Colonic mucosa (tissue), 4 donors: ENCODE measurements at regions not wholly inside any gene's neighbourhood (a gene's known extent, or its start where the extent isn't known, plus 50 kb on each side); places are given as distances from the start of the nearest gene placed in this dataset.

Experiments used
- DNase-seq: peaks from one replicate; pipeline ENCODE4 v3.0.0-alpha.2; 2020
- H3K27ac ChIP-seq: fragments of 200-600 bp; one replicate; pipeline ENCODE4 v1.8.0; 2021
- H3K27me3 ChIP-seq: fragments of 200-600 bp; one replicate; pipeline ENCODE4 v1.8.0; 2021
- H3K36me3 ChIP-seq: fragments of 200-600 bp; one replicate; pipeline ENCODE4 v1.8.0; 2021
- H3K4me1 ChIP-seq: fragments of 200-600 bp; one replicate; pipeline ENCODE4 v1.8.0; 2021; ENCODE audit warnings: mild to moderate bottlenecking
- H3K4me3 ChIP-seq: fragments of 200-600 bp; one replicate; pipeline ENCODE4 v1.8.0; 2021
- H3K9ac ChIP-seq, 2 donors: one replicate each; pipeline ENCODE4 v1.7.0; 2013; ENCODE audit warnings: control low read depth in 2 of 2, low read depth in 2 of 2, low read length in 2 of 2
- H3K9me3 ChIP-seq: fragments of 200-600 bp; one replicate; pipeline ENCODE4 v1.8.0; 2021
- CTCF ChIP-seq: fragments of 200-600 bp; IDR thresholded peaks from one replicate; pipeline ENCODE4 v1.8.0; 2022; ENCODE audit warnings: antibody characterized with exemption, mild to moderate bottlenecking
- intact Hi-C: fragments of 100-400 bp; cut with DNase I; formaldehyde crosslinking; loops from one replicate; pipeline ENCODE4 v1.14.1; 2022
- donor health status: healthy.
- donor health status: DM: no; HTN: no; CAD: no.
- donor health status: DM: no; HTN: no; CAD: no.

GRCh38 chr4:23036921-23037495 lies 344.3 kb downstream of the GBA3 start:
- intact Hi-C loops = no loop called here
- H3K36me3 ChIP-seq = no peaks in the 10 kb centered on the region
- H3K4me3 ChIP-seq = no peak overlapping the region
- H3K4me1 ChIP-seq = no peaks in the 10 kb centered on the region
- H3K9ac ChIP-seq = no peak overlapping the region
- no peaks in the 10 kb centered on the region for H3K9me3 ChIP-seq
- no peak overlapping the region for H3K27ac ChIP-seq
- TF ChIP-seq CTCF = no peak
- no peaks in the 10 kb centered on the region for H3K27me3 ChIP-seq
- no peak for DNase-seq

- intact Hi-C loops = no loop called here
- no peak for DNase-seq
- Histone ChIP-seq H3K27me3 (no peaks in the 10 kb centered on the region), H3K4me1 (no peaks in the 10 kb centered on the region), H3K4me3 (no peak overlapping the region), H3K9me3 (no peaks in the 10 kb centered on the region), H3K36me3 (no peaks in the 10 kb centered on the region), H3K9ac (no peak overlapping the region), H3K27ac (no peak overlapping the region)
- no peak for TF ChIP-seq CTCF
These were observed 343.8 kb downstream of the GBA3 start for GRCh38 chr4:23036503-23036902.

- no peak overlapping the region for H3K27ac ChIP-seq
- H3K27me3 ChIP-seq = no peaks in the 10 kb centered on the region
- no peak overlapping the region for H3K4me3 ChIP-seq
- no peaks in the 10 kb centered on the region for H3K4me1 ChIP-seq
- H3K9me3 ChIP-seq = no peaks in the 10 kb centered on the region
- DNase-seq = no peak
- H3K36me3 ChIP-seq = no peaks in the 10 kb centered on the region
- no peak for TF ChIP-seq CTCF
- H3K9ac ChIP-seq = no peak overlapping the region
- intact Hi-C loops = no loop called here
These were observed 342.9 kb downstream of the GBA3 start for GRCh38 chr4:23035521-23036056.

DNA sequence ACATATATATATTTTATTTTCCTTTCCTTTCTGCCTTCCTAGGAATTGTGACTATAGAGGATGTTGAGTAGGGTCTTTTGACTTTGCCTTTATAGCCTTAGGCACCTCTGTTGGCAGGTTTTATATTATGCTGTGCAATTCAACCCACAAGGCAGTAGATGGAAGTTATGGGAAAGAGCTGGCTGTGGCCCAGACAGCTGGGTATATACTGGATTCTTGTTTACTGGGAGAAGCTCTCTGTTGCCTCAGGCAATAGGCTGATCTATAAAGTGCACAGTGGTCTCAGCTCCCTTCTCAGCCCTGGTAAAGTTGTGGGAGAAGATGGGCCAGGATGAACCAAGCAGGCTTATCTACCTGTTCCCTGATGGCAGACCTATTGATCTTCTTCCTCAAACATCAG lies 342.0 kb downstream of the GBA3 start:
- Histone ChIP-seq H3K36me3 (no peaks in the 10 kb centered on the region), H3K9ac (no peak overlapping the region), H3K4me3 (no peak overlapping the region), H3K27ac (no peak overlapping the region), H3K4me1 (no peaks in the 10 kb centered on the region), H3K27me3 (no peaks in the 10 kb centered on the region), H3K9me3 (no peaks in the 10 kb centered on the region)
- intact Hi-C loops = no loop called here
- no peak for DNase-seq
- no peak for TF ChIP-seq CTCF

GRCh38 chr4:23033796-23034195 lies 341.1 kb downstream of the GBA3 start:
- no peak overlapping the region for H3K27ac ChIP-seq
- TF ChIP-seq CTCF = no peak
- no peaks in the 10 kb centered on the region for H3K27me3 ChIP-seq
- intact Hi-C loops = no loop called here
- no peak overlapping the region for H3K4me3 ChIP-seq
- H3K9me3 ChIP-seq = no peaks in the 10 kb centered on the region
- no peak for DNase-seq
- H3K4me1 ChIP-seq = no peaks in the 10 kb centered on the region
- H3K9ac ChIP-seq = no peak overlapping the region
- H3K36me3 ChIP-seq = no peaks in the 10 kb centered on the region
